ENCODE measurements at regions not wholly inside any gene's neighbourhood (a gene's known extent, or its start where the extent isn't known, plus 50 kb on each side); places are given as distances from the start of the nearest gene placed in this dataset.
"Not testable (repeated sequence)": the region's sequence is repeated elsewhere in the genome, so short reads cannot be mapped to it uniquely, and the experiment has no call there.

DNA sequence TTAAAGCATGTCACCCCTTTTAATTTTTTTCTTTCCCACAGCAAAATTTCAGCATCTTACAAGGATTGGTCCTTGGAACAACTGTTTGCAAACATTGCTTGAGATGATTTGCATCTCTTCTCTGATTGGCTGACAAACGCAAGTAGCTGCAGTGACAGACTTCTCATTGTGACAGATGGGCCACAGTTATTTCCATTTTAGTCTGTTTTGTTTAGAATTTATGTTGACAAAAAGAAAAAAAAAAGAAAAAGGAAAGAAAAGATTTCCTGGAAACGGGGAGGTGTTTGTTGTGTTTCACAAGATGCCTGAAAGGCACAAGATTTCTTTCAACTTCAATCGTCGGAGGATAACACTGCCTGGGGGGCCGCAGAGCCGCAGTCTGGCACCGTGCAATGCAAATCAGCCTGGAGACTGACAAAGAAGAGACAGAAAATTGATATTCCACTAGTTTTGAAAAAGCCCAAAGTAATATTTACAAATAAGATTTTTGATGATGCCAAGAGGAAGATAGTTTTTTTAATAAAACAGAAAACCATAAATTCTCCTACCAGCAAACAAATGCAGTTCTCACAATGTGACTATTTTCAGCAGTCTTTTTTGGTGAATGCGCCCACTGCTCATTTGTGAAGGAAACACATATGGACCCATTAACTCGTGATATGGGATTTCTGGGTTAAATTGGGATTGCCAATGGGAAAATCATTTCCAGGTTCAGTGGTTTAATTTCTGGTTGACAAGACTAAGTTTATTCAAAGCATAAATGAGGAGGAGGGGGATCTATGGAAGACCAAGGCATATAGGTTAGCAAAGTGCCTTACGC lies 296.2 kb upstream of the SMIM21 start:
- no peak for FAIRE-seq

DNA sequence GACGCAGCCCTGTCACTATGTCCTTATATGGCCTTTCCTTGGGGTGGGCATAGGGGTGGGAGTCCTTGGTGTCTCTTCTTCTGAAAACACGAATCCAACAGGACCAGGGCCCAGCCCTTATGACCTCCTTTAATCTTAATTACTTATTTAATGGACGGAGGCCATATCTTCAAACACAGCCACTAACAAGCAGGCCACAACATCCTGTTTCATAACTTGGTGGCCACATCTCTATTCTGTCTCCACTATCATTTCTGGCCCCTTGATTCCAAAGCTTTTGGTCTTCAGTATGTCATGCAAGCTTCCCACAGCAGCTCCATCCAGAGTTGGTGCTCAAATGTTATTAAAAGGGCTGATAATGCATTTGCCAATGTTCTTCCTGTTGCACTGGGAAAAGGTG lies 287.3 kb upstream of the SMIM21 start:
- FAIRE-seq = no peak

GRCh38 chr18:75712124-75712867 lies 284.8 kb upstream of the SMIM21 start:
- FAIRE-seq = not testable (repeated sequence)

GRCh38 chr18:75700561-75700960 lies 273.1 kb upstream of the SMIM21 start:
- FAIRE-seq = no peak

- FAIRE-seq = no peak
Observed at GRCh38 chr18:75698861-75699260, 271.4 kb upstream of the SMIM21 start.

DNA sequence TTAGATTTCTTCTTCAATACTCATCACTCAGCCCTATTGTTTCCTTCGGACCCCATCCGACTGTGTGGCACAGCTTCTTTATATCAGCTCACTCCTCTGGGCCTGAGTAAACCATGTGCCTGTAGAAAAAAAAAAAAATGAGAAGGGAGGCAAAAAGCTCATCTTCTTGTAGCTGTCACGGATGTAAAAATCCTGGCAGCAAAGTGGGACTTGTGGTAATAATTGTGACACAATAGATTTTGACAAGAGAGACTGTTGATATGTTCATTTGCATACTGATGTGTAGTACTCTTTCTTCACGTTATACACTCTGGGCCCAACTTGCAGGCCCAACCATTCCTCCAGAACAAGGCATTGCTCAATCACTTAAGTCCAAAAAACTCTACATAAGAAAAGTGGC lies 270.0 kb upstream of the SMIM21 start:
- FAIRE-seq = no peak

- FAIRE-seq = no peak
Observed at GRCh38 chr18:75696391-75696790, 268.9 kb upstream of the SMIM21 start.

- no peak for FAIRE-seq
Observed at GRCh38 chr18:75694292-75694691, 266.8 kb upstream of the SMIM21 start.

- no peak for FAIRE-seq
Observed at GRCh38 chr18:75691483-75691882, 264.0 kb upstream of the SMIM21 start.

DNA sequence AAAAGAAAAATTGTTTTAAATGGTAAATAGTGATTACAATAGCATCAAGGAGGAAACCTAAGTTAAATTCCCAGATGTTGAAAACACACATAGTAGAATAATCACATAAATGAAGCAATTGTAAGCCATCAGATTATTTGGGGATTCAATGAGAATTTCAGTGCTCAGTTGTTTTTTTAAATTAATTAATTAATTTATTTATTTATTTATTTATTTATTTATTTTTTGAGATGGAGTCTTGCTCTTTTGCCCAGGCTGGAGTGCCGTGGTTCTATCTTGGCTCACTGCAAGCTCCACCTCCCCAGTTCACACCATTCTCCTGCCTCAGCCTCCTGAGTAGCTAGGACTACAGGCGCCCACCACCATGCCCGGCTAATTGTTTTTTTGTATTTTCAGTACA lies 262.8 kb upstream of the SMIM21 start:
- not testable (repeated sequence) for FAIRE-seq

DNA sequence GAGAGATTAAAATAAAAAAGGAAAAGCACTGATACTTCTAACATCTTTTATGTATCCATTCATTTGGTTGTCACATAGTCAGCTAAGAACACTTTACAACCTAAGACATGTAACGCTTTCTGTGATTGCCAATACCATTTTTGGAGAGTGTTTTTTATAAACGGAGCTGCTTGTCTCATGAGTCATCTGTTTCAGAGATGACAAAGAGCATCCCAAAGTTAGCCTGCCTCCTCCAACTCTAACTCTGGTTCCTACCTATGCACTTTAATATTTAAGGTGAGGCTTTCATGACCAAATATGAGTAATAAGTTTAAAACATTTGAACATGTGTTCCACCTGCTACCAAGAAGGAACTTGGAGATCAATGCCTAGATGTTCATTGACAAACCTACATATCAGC lies 260.1 kb upstream of the SMIM21 start:
- FAIRE-seq = no peak

- no peak for FAIRE-seq
Observed at GRCh38 chr18:75683426-75683825, 255.9 kb upstream of the SMIM21 start.

DNA sequence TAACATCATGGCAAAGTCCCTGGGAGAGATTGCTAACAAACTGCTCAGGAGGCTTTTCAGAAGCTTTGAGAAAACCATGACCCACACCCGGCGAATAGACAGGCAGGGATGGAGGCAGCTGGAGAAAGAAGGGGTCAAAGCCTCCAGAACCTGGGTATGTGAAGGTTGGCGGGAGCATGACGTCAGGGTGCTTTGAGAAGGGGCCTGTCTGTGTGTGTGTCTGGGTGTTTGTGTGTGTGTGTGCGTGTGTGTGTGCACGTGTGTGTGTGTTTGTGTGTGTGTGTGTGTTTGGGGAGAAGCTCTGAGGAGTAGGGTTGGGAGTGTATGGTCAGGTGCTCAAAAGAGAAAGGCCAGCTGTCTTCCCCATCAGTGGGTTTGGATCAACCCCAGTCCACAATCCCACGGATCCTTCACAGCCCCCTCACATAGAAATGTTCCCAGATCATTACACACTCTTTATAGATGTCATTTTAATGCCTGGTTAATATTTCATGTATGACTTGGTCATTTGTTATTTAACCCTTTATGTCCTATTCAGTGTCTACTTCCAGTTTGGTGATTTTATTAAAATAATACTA lies 254.1 kb upstream of the SMIM21 start:
- FAIRE-seq = no peak

DNA sequence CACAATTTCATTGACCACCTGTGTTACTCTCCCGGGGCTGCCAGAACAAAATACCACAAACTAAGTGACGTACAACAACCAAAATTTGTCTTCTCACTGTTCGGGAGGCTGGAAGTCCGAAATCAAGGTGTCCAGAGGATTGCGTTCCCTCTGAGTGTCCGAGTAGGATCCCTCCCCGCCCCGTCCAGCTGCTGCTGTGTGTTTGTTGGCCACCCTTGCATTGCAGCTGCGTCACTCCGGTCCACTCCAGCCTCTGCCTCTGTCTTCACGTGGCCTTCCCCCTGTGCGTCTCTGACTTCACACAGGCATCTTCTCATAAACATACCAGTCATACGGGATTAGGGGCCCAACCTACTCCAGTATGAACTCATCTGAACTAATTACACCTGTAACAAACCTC lies 251.8 kb upstream of the SMIM21 start:
- no peak for FAIRE-seq

GRCh38 chr18:75678627-75679026 lies 251.1 kb upstream of the SMIM21 start:
- FAIRE-seq = no peak

DNA sequence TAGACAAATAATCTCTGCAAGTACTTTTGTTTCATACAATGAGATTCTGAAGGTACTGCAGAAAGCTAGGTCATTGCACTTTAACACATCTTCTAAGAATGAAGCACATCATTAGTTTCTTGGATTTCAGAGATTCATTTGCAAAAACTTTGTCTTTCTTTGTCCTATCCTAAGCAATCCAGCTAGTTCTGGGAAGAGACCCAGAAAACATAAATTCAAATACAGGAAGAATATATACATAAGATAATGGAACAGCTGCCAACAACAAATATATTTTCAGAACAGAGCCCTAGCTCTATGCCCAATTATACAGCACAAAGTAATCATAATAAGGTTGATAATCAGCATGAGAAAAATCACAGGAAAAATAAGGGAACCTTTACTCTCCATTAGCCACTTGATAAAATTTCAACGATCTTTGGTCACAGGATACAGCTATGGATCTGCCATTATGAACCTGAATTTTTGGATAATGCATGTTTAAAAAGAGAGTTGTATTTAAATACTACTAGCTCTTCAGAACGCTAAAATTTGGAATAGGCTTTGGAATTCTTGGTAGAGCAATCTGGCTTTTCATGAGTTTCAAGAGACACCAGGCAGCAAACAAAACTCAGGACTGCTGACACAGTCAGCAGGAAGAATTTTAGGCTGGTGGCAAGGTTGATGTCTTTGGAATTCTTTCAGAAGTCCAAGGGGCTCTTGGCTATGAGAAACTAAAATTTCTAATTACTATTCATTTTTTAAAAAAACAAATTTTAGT lies 250.4 kb upstream of the SMIM21 start:
- FAIRE-seq = no peak

DNA sequence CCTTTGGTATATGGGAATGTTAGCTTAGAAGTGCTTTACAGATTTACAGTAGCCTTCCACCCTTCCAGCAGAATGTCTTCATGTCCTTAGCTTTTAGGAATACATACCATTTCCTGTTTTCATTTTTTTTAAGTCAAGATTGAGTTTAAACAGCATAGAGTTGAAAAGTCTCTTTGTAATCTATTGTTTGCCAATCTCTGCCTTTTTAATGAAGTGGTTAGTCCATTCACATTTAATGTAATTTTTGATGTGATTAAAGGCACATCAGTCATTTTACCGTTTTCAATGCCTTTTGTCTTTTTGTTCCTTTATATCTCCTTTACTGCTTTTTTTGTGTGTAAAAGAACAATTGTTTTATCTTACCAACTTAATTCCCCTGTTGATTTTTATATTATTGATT lies 233.4 kb upstream of the SMIM21 start:
- FAIRE-seq = no peak

GRCh38 chr18:75659535-75660023 lies 232.1 kb upstream of the SMIM21 start:
- FAIRE-seq = no peak

GRCh38 chr18:75658330-75658729 lies 230.8 kb upstream of the SMIM21 start:
- no peak for FAIRE-seq

GRCh38 chr18:75656563-75657247 lies 229.2 kb upstream of the SMIM21 start:
- FAIRE-seq = no peak

DNA sequence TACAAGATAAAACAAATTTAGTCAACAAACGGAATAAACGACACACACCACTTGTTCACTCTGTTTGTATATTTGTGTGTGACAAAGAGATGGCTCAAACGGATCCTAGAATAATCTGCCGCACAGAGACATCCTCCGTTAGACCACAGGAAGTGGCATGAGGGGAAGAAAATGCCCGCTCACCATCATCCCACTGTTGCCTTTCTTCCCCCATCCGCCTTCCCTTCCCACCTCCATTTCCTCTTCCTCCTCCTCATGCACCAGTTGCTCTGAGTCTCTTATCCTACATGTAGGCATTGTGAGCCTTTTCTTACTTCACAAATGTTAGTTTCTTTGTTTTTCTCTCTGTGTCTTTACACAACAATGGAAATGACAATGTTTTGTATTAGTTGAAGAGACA lies 228.5 kb upstream of the SMIM21 start:
- no peak for FAIRE-seq

All from endometrium (tissue), 2 donors.